GM23338 (cell line): ENCODE measurements at regions not wholly inside any gene's neighbourhood (a gene's known extent, or its start where the extent isn't known, plus 50 kb on each side); places are given as distances from the start of the nearest gene placed in this dataset.

Source experiments
- ATAC-seq: fragments of 200-7000 bp; cut with Tn5 transposase; 3 replicates; pipeline ENCODE4 v1.9.1; 2020
- DNase-seq: peaks from one replicate; pipeline ENCODE4 v3.0.0-alpha.2; 2015; ENCODE audit warnings: low spot score
- H2AFZ ChIP-seq: fragments of 200-600 bp; sonication (generic); 2 replicates; pipeline ENCODE4 v1.8.0; 2016; ENCODE audit warnings: antibody characterized with exemption, mild to moderate bottlenecking, moderate library complexity
- H3F3A ChIP-seq: fragments of 200-600 bp; sonication (generic); replicated peaks from 2 replicates; pipeline ENCODE4 v1.8.0; 2017; ENCODE audit warnings: antibody characterized with exemption, mixed run types, low read depth
- H3K27ac ChIP-seq: fragments of 200-600 bp; sonication (generic); 2 replicates; pipeline ENCODE4 v1.6.1; 2016; ENCODE audit warnings: low read depth
- H3K27me3 ChIP-seq: fragments of 200-600 bp; sonication (generic); 2 replicates; pipeline ENCODE4 v1.8.0; 2016; ENCODE audit warnings: mild to moderate bottlenecking, mixed run types, moderate library complexity; ENCODE audit not compliant: insufficient read depth
- H3K36me3 ChIP-seq: fragments of 200-600 bp; sonication (generic); 2 replicates; pipeline ENCODE4 v1.8.0; 2016; ENCODE audit warnings: mild to moderate bottlenecking; ENCODE audit not compliant: insufficient read depth
- H3K4me1 ChIP-seq: fragments of 200-600 bp; sonication (generic); 2 replicates; pipeline ENCODE4 v1.8.0; 2016; ENCODE audit warnings: mild to moderate bottlenecking, moderate library complexity; ENCODE audit not compliant: insufficient read depth
- H3K4me2 ChIP-seq: fragments of 200-600 bp; sonication (generic); 2 replicates; pipeline ENCODE4 v1.7.1; 2017; ENCODE audit warnings: mixed run types
- H3K4me3 ChIP-seq: fragments of 200-600 bp; sonication (generic); 2 replicates; pipeline ENCODE4 v1.6.1; 2016; ENCODE audit warnings: mixed run types
- H3K79me2 ChIP-seq: fragments of 200-600 bp; sonication (generic); replicated peaks from 2 replicates; pipeline ENCODE4 v1.8.0; 2017; ENCODE audit warnings: mild to moderate bottlenecking; ENCODE audit not compliant: insufficient read depth
- H3K9me2 ChIP-seq: fragments of 200-600 bp; sonication (generic); 2 replicates; pipeline ENCODE4 v1.8.0; 2017; ENCODE audit not compliant: insufficient read depth
- H4K20me1 ChIP-seq: fragments of 200-600 bp; sonication (generic); replicated peaks from 2 replicates; pipeline ENCODE4 v1.8.0; 2017; ENCODE audit warnings: mild to moderate bottlenecking; ENCODE audit not compliant: insufficient read depth
- H3K27ac Mint-ChIP-seq: 2 replicates; pipeline ENCODE4 v1.8.0; 2020; ENCODE audit warnings: inconsistent platforms, mild to moderate bottlenecking, moderate library complexity, mixed read lengths
- H3K27me3 Mint-ChIP-seq: 3 replicates; pipeline ENCODE4 v1.8.0; 2022; ENCODE audit warnings: low read depth, mild to moderate bottlenecking, moderate library complexity, mixed read lengths, inconsistent platforms; ENCODE audit not compliant: insufficient read depth, poor library complexity
- H3K36me3 Mint-ChIP-seq: 3 replicates; pipeline ENCODE4 v1.8.0; 2021; ENCODE audit warnings: low read depth, mild to moderate bottlenecking, inconsistent platforms, moderate library complexity, mixed read lengths
- H3K4me1 Mint-ChIP-seq: 3 replicates; pipeline ENCODE4 v1.8.0; 2020; ENCODE audit warnings: mild to moderate bottlenecking, inconsistent platforms, mixed read lengths
- H3K4me3 Mint-ChIP-seq: 3 replicates; pipeline ENCODE4 v1.8.0; 2021; ENCODE audit warnings: moderate library complexity, mild to moderate bottlenecking, inconsistent platforms, mixed read lengths
- H3K9me3 Mint-ChIP-seq: 3 replicates; pipeline ENCODE4 v1.8.0; 2020; ENCODE audit warnings: moderate library complexity, mild to moderate bottlenecking, inconsistent platforms, mixed read lengths
- CREB1 ChIP-seq: fragments of 250-450 bp; sonication (Bioruptor Pico); IDR thresholded peaks from 2 replicates; pipeline ENCODE4 v1.5.0; 2020; ENCODE audit warnings: low read depth, mild to moderate bottlenecking, moderate library complexity
- CTCF ChIP-seq, 2 experiments: fragments of 200-600 bp in 1 of 2; sonication (generic) in 1 of 2; conservative IDR thresholded peaks; 2 replicates each; pipeline versions ENCODE4 v1.5.1 to v1.6.1; 2016 to 2017; ENCODE audit warnings: antibody characterized with exemption in 2 of 2, low read depth in 2 of 2, mild to moderate bottlenecking in 2 of 2, moderate library complexity in 1 of 2
- EZH2phosphoT487 ChIP-seq: fragments of 200-600 bp; sonication (generic); IDR thresholded peaks from one replicate; pipeline ENCODE4 v1.8.1; 2018; ENCODE audit warnings: antibody characterized with exemption; ENCODE audit not compliant: unreplicated experiment
- POLR2AphosphoS5 ChIP-seq: IDR thresholded peaks from 2 replicates; pipeline ENCODE4 v1.6.1; 2016; ENCODE audit warnings: antibody characterized with exemption, low read depth
- ZNF331 ChIP-seq: fragments of 250-450 bp; sonication (Bioruptor Pico); IDR thresholded peaks from 2 replicates; pipeline ENCODE4 v1.5.0; 2020; ENCODE audit warnings: low read depth, mild to moderate bottlenecking, moderate library complexity
- TF ChIP-seq, protein P1 (sequence below): fragments of 250-450 bp; sonication (Bioruptor Pico); IDR thresholded peaks from 2 replicates; pipeline ENCODE4 v1.5.0; 2020; ENCODE audit warnings: mild to moderate bottlenecking, moderate library complexity
- TF ChIP-seq, protein P2 (sequence below): IDR thresholded peaks from 2 replicates; pipeline ENCODE4 v1.6.1; 2016; ENCODE audit warnings: antibody characterized with exemption
- TF ChIP-seq, protein P3 (sequence below): IDR thresholded peaks from one replicate; pipeline ENCODE4 v1.6.1; 2018; ENCODE audit warnings: antibody characterized with exemption; ENCODE audit not compliant: unreplicated experiment

- TF ChIP-seq, protein P1, sequence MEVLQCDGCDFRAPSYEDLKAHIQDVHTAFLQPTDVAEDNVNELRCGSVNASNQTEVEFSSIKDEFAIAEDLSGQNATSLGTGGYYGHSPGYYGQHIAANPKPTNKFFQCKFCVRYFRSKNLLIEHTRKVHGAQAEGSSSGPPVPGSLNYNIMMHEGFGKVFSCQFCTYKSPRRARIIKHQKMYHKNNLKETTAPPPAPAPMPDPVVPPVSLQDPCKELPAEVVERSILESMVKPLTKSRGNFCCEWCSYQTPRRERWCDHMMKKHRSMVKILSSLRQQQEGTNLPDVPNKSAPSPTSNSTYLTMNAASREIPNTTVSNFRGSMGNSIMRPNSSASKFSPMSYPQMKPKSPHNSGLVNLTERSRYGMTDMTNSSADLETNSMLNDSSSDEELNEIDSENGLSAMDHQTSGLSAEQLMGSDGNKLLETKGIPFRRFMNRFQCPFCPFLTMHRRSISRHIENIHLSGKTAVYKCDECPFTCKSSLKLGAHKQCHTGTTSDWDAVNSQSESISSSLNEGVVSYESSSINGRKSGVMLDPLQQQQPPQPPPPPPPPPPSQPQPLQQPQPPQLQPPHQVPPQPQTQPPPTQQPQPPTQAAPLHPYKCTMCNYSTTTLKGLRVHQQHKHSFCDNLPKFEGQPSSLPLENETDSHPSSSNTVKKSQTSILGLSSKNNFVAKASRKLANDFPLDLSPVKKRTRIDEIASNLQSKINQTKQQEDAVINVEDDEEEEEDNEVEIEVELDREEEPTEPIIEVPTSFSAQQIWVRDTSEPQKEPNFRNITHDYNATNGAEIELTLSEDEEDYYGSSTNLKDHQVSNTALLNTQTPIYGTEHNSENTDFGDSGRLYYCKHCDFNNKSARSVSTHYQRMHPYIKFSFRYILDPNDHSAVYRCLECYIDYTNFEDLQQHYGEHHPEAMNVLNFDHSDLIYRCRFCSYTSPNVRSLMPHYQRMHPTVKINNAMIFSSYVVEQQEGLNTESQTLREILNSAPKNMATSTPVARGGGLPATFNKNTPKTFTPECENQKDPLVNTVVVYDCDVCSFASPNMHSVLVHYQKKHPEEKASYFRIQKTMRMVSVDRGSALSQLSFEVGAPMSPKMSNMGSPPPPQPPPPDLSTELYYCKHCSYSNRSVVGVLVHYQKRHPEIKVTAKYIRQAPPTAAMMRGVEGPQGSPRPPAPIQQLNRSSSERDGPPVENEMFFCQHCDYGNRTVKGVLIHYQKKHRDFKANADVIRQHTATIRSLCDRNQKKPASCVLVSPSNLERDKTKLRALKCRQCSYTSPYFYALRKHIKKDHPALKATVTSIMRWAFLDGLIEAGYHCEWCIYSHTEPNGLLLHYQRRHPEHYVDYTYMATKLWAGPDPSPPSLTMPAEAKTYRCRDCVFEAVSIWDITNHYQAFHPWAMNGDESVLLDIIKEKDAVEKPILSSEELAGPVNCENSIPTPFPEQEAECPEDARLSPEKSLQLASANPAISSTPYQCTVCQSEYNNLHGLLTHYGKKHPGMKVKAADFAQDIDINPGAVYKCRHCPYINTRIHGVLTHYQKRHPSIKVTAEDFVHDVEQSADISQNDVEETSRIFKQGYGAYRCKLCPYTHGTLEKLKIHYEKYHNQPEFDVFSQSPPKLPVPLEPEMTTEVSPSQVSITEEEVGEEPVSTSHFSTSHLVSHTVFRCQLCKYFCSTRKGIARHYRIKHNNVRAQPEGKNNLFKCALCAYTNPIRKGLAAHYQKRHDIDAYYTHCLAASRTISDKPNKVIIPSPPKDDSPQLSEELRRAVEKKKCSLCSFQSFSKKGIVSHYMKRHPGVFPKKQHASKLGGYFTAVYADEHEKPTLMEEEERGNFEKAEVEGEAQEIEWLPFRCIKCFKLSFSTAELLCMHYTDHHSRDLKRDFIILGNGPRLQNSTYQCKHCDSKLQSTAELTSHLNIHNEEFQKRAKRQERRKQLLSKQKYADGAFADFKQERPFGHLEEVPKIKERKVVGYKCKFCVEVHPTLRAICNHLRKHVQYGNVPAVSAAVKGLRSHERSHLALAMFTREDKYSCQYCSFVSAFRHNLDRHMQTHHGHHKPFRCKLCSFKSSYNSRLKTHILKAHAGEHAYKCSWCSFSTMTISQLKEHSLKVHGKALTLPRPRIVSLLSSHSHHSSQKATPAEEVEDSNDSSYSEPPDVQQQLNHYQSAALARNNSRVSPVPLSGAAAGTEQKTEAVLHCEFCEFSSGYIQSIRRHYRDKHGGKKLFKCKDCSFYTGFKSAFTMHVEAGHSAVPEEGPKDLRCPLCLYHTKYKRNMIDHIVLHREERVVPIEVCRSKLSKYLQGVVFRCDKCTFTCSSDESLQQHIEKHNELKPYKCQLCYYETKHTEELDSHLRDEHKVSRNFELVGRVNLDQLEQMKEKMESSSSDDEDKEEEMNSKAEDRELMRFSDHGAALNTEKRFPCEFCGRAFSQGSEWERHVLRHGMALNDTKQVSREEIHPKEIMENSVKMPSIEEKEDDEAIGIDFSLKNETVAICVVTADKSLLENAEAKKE (CRISPR knock-in tag), result no peak
- TF ChIP-seq CREB1 (CRISPR knock-in tag) (no peak), ZNF331 (CRISPR knock-in tag) (no peak), EZH2phosphoT487 (no peak), POLR2AphosphoS5 (no peak), CTCF (conservative IDR thresholded peaks at IDR 0.05; ENCODE audit: low read depth in 2 of 2) (no peak)
- TF ChIP-seq, protein P2, sequence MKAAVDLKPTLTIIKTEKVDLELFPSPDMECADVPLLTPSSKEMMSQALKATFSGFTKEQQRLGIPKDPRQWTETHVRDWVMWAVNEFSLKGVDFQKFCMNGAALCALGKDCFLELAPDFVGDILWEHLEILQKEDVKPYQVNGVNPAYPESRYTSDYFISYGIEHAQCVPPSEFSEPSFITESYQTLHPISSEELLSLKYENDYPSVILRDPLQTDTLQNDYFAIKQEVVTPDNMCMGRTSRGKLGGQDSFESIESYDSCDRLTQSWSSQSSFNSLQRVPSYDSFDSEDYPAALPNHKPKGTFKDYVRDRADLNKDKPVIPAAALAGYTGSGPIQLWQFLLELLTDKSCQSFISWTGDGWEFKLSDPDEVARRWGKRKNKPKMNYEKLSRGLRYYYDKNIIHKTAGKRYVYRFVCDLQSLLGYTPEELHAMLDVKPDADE, result no peak
- TF ChIP-seq, protein P3, sequence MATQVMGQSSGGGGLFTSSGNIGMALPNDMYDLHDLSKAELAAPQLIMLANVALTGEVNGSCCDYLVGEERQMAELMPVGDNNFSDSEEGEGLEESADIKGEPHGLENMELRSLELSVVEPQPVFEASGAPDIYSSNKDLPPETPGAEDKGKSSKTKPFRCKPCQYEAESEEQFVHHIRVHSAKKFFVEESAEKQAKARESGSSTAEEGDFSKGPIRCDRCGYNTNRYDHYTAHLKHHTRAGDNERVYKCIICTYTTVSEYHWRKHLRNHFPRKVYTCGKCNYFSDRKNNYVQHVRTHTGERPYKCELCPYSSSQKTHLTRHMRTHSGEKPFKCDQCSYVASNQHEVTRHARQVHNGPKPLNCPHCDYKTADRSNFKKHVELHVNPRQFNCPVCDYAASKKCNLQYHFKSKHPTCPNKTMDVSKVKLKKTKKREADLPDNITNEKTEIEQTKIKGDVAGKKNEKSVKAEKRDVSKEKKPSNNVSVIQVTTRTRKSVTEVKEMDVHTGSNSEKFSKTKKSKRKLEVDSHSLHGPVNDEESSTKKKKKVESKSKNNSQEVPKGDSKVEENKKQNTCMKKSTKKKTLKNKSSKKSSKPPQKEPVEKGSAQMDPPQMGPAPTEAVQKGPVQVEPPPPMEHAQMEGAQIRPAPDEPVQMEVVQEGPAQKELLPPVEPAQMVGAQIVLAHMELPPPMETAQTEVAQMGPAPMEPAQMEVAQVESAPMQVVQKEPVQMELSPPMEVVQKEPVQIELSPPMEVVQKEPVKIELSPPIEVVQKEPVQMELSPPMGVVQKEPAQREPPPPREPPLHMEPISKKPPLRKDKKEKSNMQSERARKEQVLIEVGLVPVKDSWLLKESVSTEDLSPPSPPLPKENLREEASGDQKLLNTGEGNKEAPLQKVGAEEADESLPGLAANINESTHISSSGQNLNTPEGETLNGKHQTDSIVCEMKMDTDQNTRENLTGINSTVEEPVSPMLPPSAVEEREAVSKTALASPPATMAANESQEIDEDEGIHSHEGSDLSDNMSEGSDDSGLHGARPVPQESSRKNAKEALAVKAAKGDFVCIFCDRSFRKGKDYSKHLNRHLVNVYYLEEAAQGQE, result no peak
Measured at GRCh38 chr5:96049398-96050272, 88.0 kb upstream of the ELL2 start.

More at GRCh38 chr5:96049398-96050272, 88.0 kb upstream of the ELL2 start:
- H3K9me3 Mint-ChIP-seq, result no peaks in the 10 kb centered on the region
- no peak overlapping the region for H3K4me3 Mint-ChIP-seq
- no peaks in the 10 kb centered on the region for H3K36me3 Mint-ChIP-seq
- no peaks in the 10 kb centered on the region for H3K4me1 Mint-ChIP-seq
- H3K27ac Mint-ChIP-seq, result no peak overlapping the region
- H3K27me3 ChIP-seq, result no peaks in the 10 kb centered on the region
- ATAC-seq (no peak), DNase-seq (no peak)
- H3K9me2 ChIP-seq, result peaks cover 4% of the 10 kb centered on the region
- H3K27me3 Mint-ChIP-seq, result no peaks in the 10 kb centered on the region
- H3F3A ChIP-seq, result no peaks in the 10 kb centered on the region
- H3K79me2 ChIP-seq, result no peaks in the 10 kb centered on the region
- no peaks in the 10 kb centered on the region for H3K36me3 ChIP-seq
- no peak overlapping the region for H3K27ac ChIP-seq
- peak overlapping the region; percentile 85 for H2AFZ ChIP-seq
- no peaks in the 10 kb centered on the region; the same call in 1 of the 2 replicates for H3K4me1 ChIP-seq
- no peak overlapping the region for H3K4me3 ChIP-seq
- H3K4me2 ChIP-seq, result no peak overlapping the region
- H4K20me1 ChIP-seq, result no peaks in the 10 kb centered on the region
